SH-SY5Y (cell line): ENCODE measurements at regions not wholly inside any gene's neighbourhood (a gene's known extent, or its start where the extent isn't known, plus 50 kb on each side); places are given as distances from the start of the nearest gene placed in this dataset.
A peak's percentile ranks its signal among the peaks of the same experiment; 100 is the strongest.

Source experiments
- GATA2 ChIP-seq: IDR thresholded peaks from 2 replicates; pipeline ENCODE4 v1.6.1; 2011; ENCODE audit warnings: mild to moderate bottlenecking, low read depth, low read length
- GATA3 ChIP-seq: IDR thresholded peaks from 2 replicates; pipeline ENCODE4 v1.6.1; 2011; ENCODE audit warnings: low read depth, mild to moderate bottlenecking, low read length, moderate library complexity

DNA sequence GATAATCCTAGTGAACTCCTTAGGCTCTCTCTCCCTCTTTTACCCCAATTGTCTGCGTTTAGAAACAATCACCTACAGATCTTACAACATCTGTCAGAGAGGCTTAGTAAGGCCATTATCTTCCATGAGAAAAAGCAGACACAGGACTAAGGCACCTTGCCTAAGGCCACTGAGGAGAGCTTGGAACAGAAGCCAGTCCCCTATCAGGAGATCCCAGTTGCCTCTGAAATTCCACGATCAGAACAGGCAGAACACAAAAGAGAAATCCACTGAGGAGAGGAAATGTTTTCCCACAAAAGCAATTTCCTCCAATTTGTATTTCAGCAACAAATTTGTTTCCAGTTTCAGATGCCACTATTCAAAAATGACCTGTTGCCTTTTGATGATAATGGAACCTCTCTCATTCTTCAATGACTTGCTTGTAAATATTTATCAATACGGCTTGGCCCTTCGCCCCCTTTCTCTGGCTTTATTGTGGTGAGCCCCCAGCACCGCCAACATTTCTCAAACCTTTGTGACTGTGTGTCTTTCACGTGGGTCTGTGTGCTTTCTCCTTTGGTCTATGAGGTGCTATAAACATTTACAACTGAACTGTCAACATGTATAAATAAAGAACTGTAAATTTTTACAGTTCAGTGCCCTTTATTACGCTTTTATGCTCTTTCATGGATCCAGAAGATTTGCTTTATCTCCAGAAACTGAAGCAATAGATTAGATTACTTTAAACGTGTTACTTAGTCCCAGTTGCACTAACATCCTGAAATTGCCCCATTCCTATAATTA lies 187.8 kb upstream of the PHACTR1 start:
- peak; percentile 77 for TF ChIP-seq GATA3
- peak; percentile 90 for TF ChIP-seq GATA2

DNA sequence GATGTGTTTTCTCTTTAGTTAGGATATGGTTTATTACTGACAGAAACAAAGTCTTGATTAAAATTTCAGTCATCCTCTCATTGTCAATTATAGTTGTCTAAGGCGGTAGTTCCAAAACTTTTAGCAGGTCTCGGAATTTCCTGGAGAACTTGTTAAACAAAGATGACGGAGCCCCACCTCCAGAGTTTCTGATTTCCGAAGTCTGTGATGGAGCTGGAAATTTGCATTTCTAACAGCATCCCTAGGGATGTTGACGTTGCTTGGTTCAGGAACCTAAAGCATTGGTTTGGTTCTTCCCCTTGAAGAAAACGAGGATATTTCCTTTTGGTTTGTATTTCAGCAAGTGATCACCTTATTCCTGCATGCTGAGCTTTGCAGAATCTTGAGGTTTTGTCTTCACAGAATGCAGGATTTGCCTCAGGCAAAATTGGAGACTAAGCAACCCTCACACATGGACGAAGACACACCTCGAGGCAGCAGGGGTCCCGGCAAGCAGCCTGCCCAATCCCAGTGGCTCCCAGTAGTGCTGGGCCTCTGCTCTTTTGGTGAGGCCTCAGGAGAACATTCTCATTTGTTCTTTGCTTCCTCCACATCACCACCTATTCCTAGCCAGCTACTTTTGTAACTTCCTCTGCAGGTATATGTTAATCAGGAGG lies 187.1 kb upstream of the PHACTR1 start:
- no peak for TF ChIP-seq GATA2
- no peak for TF ChIP-seq GATA3

DNA sequence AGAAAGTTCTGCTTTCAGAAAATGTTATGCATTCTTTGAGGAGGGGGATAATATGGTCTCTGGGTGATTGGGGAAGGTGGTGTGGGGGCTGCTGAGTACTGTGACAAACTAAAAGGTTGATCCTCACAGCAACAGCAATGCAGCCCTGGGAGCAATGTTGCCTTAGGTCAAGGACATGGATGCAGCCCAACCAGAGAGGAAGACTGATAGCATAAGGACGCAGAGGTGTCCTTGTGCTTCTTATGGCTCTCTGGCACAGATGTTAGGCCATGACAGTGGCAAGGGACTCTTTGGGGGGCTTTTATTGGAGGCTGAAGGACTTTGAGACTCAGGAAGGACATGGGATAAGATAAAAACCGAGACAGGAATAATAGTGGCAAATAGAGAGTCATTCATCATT lies 186.2 kb upstream of the PHACTR1 start:
- TF ChIP-seq GATA3 (no peak), GATA2 (no peak)

DNA sequence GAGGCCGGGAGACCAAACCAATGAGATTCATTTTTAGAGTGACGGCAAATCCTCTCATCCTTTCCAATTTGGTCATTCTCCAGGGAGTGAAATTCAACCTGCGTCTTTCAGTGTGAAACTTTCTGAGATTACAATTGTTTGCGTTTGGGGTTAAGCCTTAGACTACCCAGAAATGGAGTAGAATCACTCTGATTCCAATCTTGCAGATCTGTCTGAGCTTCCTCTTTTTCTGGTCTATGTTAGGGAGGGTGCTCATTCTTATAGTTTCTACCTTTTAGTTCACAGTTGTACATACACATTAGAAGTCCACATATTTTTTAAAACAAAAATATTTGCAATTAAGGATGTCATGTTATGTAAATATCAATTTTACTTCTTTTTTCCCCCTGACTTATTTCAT lies 183.0 kb upstream of the PHACTR1 start:
- TF ChIP-seq GATA3 (no peak), GATA2 (no peak)

DNA sequence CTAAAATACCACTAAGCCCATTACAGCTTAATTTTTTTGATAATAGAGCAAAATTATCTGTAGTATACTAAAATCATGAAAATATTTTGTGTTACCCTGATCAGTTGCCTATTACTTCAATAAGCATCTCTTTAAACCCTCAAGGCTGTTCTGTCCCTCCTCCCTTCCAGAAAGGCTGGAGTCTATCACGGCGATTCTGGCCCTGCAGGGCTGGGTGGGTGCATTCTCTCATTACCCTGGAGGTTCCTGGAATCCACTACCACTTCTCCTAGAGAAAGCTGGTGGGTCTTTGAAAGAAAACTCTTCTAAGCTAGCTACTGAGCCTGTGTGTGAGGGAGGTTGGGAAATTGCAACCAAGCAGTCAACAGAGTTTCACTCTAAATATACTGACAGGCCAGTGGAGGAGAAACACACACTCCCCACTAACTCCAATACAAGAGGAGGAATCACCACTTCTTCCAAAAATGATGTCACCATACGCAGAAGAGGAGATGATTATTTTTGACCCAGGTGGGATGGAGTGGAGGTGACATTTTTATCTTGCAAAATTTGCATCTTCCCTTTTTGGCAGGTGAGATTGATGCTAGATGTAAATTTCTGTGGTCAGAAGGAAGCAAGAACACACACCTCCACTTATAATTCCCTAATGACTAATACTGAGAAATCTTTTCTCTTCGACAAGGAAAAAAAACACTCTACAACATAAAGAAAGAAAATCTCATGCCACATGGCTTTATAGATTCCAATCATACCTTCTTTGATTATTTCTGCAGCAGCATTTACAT lies 182.3 kb upstream of the PHACTR1 start:
- no peak for TF ChIP-seq GATA3
- TF ChIP-seq GATA2 = no peak

DNA sequence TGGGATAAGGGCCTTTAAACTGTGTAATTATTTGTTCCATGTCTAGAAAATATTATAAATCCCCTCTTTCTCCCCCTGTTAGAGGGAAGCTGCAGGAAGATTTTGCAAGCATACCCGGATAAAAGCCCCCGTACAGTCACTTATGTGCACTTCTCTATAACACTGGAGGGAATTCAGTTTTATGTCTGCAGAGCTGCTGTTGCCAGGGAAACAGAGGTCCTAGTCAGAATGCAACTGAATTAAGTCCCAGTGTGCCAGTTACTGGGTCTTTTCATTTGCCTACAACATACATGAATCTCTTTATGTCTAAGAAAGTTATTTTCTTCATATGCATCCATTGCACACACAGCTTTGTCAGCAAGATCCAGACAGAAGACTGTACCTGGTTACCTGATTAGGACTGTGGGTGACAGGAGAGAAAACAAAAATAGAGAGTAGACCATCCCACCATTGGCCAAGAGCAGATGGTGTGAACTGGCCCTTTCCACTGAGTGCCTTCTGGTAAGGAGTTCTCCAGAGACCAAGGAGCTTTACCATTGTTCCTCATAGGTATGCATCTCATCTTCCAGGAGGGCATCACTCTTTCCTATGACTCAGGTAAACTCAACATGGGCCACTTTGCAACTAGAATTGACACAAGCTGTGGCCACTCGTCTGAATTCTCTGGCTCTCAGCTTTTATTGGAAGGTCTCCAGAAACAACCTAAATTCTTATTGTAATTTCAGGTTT lies 180.8 kb upstream of the PHACTR1 start:
- TF ChIP-seq GATA3 (no peak), GATA2 (no peak)

DNA sequence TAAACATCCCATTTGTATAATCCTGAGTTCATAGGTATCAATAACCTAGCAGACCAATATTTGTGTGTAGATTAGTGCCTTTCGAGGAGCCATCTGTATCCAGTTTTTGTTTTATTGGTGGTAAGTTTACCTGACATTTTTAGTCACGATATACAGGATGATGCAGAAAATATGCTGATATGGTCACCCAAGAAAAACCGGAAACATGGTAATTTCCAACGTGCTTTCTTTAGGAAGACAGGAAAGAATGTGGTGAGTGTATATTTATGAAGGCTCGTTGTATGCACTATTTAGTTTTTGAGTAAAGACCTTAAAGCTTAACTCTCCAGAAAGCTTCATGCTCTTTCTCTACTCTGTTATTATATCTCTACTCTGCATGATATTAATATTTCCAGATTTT lies 180.2 kb upstream of the PHACTR1 start:
- TF ChIP-seq GATA3 (no peak), GATA2 (no peak)

DNA sequence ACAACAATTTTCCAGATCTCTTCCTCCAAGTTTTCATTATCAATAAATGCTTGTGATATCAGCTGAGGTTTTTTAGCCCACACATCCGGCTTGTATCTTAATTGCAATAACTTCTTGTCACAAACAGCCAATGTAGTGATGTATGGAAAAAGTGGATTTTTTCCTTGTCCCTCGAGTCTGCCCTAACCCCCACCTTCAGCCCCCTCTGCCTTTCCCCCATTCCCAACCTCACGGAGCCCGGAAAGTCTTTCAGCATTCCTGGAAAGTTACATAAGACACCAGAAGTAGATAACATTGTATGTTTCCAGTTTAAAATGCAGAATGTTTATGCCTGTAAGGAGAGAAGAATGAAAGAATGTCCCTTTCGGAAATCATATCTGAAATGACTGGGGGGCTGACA lies 179.2 kb upstream of the PHACTR1 start:
- TF ChIP-seq GATA2 (no peak), GATA3 (no peak)

DNA sequence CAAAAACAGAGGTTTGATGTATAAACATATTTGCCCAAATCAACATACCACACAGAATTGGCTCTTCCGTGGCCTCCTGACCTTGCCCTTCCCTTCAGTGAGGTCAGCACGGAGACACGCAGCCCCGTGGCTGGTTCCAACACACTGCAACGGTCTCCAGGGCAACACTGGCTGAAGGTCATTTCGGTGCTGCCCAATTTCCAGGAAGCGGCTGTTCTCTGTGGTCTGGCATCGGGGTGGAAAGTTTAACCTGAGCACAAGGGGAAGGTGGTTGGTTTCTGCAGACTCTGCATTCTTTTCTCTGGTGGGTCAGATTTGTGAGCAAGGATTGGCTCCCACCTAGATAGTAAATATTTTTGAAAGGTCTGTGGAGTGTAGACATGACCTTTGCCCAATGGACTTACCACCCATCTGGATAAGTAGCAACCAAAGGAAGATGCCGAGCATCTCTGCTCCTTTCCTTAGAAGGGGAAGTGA lies 177.6 kb upstream of the PHACTR1 start:
- no peak for TF ChIP-seq GATA3
- TF ChIP-seq GATA2 = no peak

DNA sequence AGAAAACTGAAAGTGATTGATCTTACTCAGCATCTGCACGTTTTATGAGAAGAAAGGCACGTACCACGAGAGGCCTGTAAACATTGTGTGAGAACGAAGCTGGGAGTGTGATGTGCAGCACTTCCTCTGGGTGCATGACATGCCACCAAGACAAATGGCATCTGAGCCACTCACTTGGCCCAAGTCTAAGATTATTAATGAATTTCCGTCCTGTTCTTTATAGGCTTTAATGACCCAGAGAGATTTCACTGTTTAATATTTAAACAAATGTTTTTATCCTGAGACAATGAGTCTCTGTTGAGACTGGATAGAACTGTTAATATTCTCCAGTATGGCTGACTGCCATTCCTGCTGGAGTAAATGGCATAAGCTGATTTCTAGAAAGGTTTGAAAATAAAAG lies 172.6 kb upstream of the PHACTR1 start:
- TF ChIP-seq GATA3 = no peak
- no peak for TF ChIP-seq GATA2

DNA sequence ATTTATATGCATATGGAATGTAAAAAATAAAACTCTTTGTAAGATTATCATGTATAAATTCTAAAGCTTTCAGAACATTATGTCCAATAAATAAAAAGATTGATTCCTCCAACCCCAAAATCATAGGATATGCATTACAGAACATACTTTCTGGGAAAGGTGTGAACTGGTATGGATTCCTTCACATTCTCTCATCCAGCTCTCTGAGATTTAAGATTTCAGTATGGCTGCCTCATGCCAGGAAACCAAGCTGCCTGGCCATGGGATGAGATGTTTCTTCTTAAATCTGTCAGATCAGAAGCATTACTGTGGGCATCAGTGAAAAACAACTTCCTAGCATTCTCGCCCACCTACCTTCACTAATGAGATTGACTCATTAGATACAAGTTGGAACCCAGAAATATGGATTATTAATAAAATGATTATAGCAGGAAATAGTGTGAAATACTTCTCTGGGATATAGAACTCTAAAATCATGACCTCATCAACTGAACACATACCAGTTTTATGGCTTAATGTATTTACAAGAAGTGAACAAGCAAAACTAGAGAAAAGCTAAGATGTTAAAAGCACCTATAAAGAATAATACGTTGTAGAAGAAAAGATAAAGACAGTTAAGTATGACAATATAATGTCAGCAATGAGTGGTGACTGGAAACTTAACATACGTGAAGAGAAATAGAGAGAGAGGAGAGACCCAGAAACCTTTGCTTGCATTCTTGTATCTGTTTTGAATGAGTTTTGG lies 171.6 kb upstream of the PHACTR1 start:
- TF ChIP-seq GATA3 = no peak
- no peak for TF ChIP-seq GATA2

DNA sequence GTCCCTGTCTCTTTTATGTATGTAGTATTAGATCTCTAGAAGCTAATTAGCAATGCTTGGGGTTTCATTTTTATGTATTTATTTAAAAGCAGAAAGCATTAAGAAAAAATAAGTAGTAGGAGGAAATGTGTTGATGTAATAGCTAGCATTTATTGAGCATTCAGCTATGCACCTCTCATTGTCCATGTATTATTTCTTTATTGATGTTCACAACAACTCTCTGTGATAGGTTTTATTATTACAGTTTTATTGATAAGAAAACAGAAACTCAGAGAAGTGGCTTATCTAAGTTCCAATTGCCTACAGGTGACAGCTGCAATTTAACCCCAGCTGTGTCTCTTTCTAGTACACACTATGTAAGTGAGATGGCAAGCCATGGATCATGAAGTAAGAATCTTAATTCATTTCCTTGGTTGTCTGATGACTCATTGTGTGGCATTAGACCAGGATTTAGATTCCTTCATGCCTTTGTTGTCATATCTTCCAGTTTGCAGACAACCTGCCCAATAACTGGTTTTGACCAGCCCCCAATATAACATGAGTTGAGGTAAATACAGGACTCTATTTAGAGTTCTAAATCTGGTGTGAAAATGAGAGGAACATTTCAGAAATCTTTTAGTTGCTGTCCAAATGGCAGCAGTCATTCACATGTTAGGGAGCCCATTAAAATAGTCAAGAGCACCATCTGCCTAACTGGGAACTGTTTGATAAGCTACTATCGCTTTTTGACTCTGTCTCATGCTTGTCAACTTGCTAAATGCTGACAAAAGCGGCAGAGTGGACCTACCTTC lies 170.8 kb upstream of the PHACTR1 start:
- TF ChIP-seq GATA3 (no peak), GATA2 (no peak)
